Duodenal mucosa (tissue), 2 donors: ENCODE measurements at regions not wholly inside any gene's neighbourhood (a gene's known extent, or its start where the extent isn't known, plus 50 kb on each side); places are given as distances from the start of the nearest gene placed in this dataset.
"Not testable (repeated sequence)": the region's sequence is repeated elsewhere in the genome, so short reads cannot be mapped to it uniquely, and the experiment has no call there.

ENCODE experiments used
- H3K27ac ChIP-seq: one replicate; pipeline ENCODE4 v1.7.0; 2013; ENCODE audit warnings: low read depth, low read length
- H3K27me3 ChIP-seq, 2 donors: one replicate each; pipeline ENCODE4 v1.7.0; 2013; ENCODE audit warnings: low read length in 2 of 2, control low read depth in 1 of 2; ENCODE audit not compliant: insufficient read depth in 2 of 2, control insufficient read depth in 1 of 2
- H3K36me3 ChIP-seq, 2 donors: one replicate each; pipeline ENCODE4 v1.7.0; 2013; ENCODE audit warnings: low read length in 2 of 2, control low read depth in 1 of 2; ENCODE audit not compliant: insufficient read depth in 2 of 2, control insufficient read depth in 1 of 2
- H3K4me1 ChIP-seq, 2 donors: one replicate each; pipeline ENCODE4 v1.7.0; 2013; ENCODE audit warnings: low read length in 2 of 2, control low read depth in 1 of 2; ENCODE audit not compliant: insufficient read depth in 2 of 2, control insufficient read depth in 1 of 2
- H3K4me3 ChIP-seq, 2 donors: one replicate each; pipeline ENCODE4 v1.7.0; 2013; ENCODE audit warnings: low read length in 2 of 2, low read depth in 1 of 2
- H3K9ac ChIP-seq, 2 donors: one replicate each; pipeline ENCODE4 v1.7.0; 2013; ENCODE audit warnings: low read length in 2 of 2, low read depth in 1 of 2
- H3K9me3 ChIP-seq, 2 donors: one replicate each; pipeline ENCODE4 v1.7.0; 2013; ENCODE audit warnings: low read length in 2 of 2, control low read depth in 1 of 2; ENCODE audit not compliant: control insufficient read depth in 1 of 2

- Histone ChIP-seq H3K27ac (no peak overlapping the region), H3K9me3 (no peaks in the 10 kb centered on the region), H3K4me3 (no peak overlapping the region), H3K36me3 (no peaks in the 10 kb centered on the region), H3K4me1 (peaks cover 0 to 3% of the 10 kb centered on the region in 2 donors), H3K27me3 (no peaks in the 10 kb centered on the region), H3K9ac (no peak overlapping the region)
These were observed 104.9 kb upstream of the APCDD1 start for GRCh38 chr18:10349561-10349960.

GRCh38 chr18:10350661-10351060 is 103.8 kb upstream of the APCDD1 start:
- Histone ChIP-seq H3K9me3 (no peaks in the 10 kb centered on the region), H3K36me3 (no peaks in the 10 kb centered on the region), H3K27me3 (no peaks in the 10 kb centered on the region), H3K4me1 (peaks cover 0 to 3% of the 10 kb centered on the region in 2 donors), H3K4me3 (no peak overlapping the region), H3K27ac (no peak overlapping the region), H3K9ac (no peak overlapping the region)

GRCh38 chr18:10351219-10351818 is 103.1 kb upstream of the APCDD1 start:
- Histone ChIP-seq H3K27ac (no peak overlapping the region), H3K9me3 (no peaks in the 10 kb centered on the region), H3K4me3 (no peak overlapping the region), H3K4me1 (peaks cover 0 to 3% of the 10 kb centered on the region in 2 donors), H3K27me3 (no peaks in the 10 kb centered on the region), H3K9ac (no peak overlapping the region), H3K36me3 (no peaks in the 10 kb centered on the region)

GRCh38 chr18:10351858-10352257 is 102.6 kb upstream of the APCDD1 start:
- Histone ChIP-seq H3K27ac (no peak overlapping the region), H3K9me3 (no peaks in the 10 kb centered on the region), H3K27me3 (no peaks in the 10 kb centered on the region), H3K36me3 (no peaks in the 10 kb centered on the region), H3K4me1 (peaks cover 0 to 3% of the 10 kb centered on the region in 2 donors), H3K9ac (no peak overlapping the region), H3K4me3 (no peak overlapping the region)

GRCh38 chr18:10352671-10353070 is 101.8 kb upstream of the APCDD1 start:
- Histone ChIP-seq H3K36me3 (no peaks in the 10 kb centered on the region), H3K9me3 (peaks cover 0 to 2% of the 10 kb centered on the region in 2 donors), H3K4me3 (no peak overlapping the region), H3K27ac (no peak overlapping the region), H3K4me1 (peaks cover 0 to 3% of the 10 kb centered on the region in 2 donors), H3K9ac (no peak overlapping the region), H3K27me3 (no peaks in the 10 kb centered on the region)

GRCh38 chr18:10353791-10354190 is 100.6 kb upstream of the APCDD1 start:
- Histone ChIP-seq H3K27ac (no peak overlapping the region), H3K9me3 (peaks cover 0 to 2% of the 10 kb centered on the region in 2 donors), H3K4me3 (no peak overlapping the region), H3K27me3 (no peaks in the 10 kb centered on the region), H3K9ac (no peak overlapping the region), H3K36me3 (no peaks in the 10 kb centered on the region), H3K4me1 (peaks cover 0 to 3% of the 10 kb centered on the region in 2 donors)

- H3K27me3 ChIP-seq: no peaks in the 10 kb centered on the region
- H3K4me3 ChIP-seq: no peak overlapping the region
- H3K27ac ChIP-seq: no peak overlapping the region
- peaks cover 0 to 2% of the 10 kb centered on the region in 2 donors for H3K9me3 ChIP-seq
- peaks cover 0 to 3% of the 10 kb centered on the region in 2 donors for H3K4me1 ChIP-seq
- H3K9ac ChIP-seq: no peak overlapping the region
- H3K36me3 ChIP-seq: no peaks in the 10 kb centered on the region
These were observed 100.1 kb upstream of the APCDD1 start for GRCh38 chr18:10354241-10354811.

GRCh38 chr18:10354890-10355289 is 99.5 kb upstream of the APCDD1 start:
- no peak overlapping the region for H3K9ac ChIP-seq
- H3K27me3 ChIP-seq: no peaks in the 10 kb centered on the region
- H3K36me3 ChIP-seq: no peaks in the 10 kb centered on the region
- no peak overlapping the region for H3K4me3 ChIP-seq
- H3K4me1 ChIP-seq: peaks cover 0 to 3% of the 10 kb centered on the region in 2 donors
- H3K27ac ChIP-seq: no peak overlapping the region
- peaks cover 0 to 2% of the 10 kb centered on the region in 2 donors for H3K9me3 ChIP-seq

- H3K36me3 ChIP-seq, H3K9me3 ChIP-seq, H3K4me3 ChIP-seq, H3K4me1 ChIP-seq, H3K27ac ChIP-seq, H3K27me3 ChIP-seq, H3K9ac ChIP-seq: not testable (repeated sequence)
These were observed 97.4 kb upstream of the APCDD1 start for GRCh38 chr18:10356999-10357398.

- Histone ChIP-seq H3K4me1 (no peaks in the 10 kb centered on the region), H3K9me3 (peaks cover 2 to 9% of the 10 kb centered on the region in 2 donors), H3K9ac (no peak overlapping the region), H3K36me3 (no peaks in the 10 kb centered on the region), H3K27me3 (no peaks in the 10 kb centered on the region), H3K4me3 (no peak overlapping the region), H3K27ac (no peak overlapping the region)
These were observed 92.8 kb upstream of the APCDD1 start for GRCh38 chr18:10361660-10362059.
